PC-9 (cell line): ENCODE measurements at regions not wholly inside any gene's neighbourhood (a gene's known extent, or its start where the extent isn't known, plus 50 kb on each side); places are given as distances from the start of the nearest gene placed in this dataset.

Experiments used
- BruUV-seq: library from RNA; stranded (reverse); fragments of 400-500 nt; replicated peaks from 2 replicates; lab custom pipeline; 2021; lab: Mats Ljungman, UMichigan
- CTCF ChIA-PET: fragments of 300-600 bp; sonication (Branson Sonifier 250); formaldehyde crosslinking; loops from one replicate; lab custom pipeline; 2022; ENCODE audit warnings: antibody characterized with exemption; lab: Charles Lee
- POLR2A ChIA-PET: fragments of 300-600 bp; sonication (Branson Sonifier 250); formaldehyde crosslinking; loops from one replicate; lab custom pipeline; 2022; ENCODE audit warnings: antibody characterized with exemption; ENCODE audit not compliant: unreplicated experiment; lab: Charles Lee
- DNase-seq, 2 experiments: peaks; one replicate each; pipeline versions ENCODE4 v3.0.0 to v3.0.0-alpha.2; 2015 to 2022; ENCODE audit warnings: mixed read lengths in 1 of 2
- H2AFZ ChIP-seq: fragments of 200-600 bp; sonication (generic); 2 replicates; pipeline ENCODE4 v1.8.1; 2017; ENCODE audit warnings: antibody characterized with exemption
- H3F3A ChIP-seq: fragments of 200-600 bp; sonication (generic); 2 replicates; pipeline ENCODE4 v1.8.1; 2017; ENCODE audit warnings: antibody characterized with exemption, mild to moderate bottlenecking, low read depth; ENCODE audit not compliant: insufficient read depth
- H3K27ac ChIP-seq: fragments of 200-600 bp; sonication (generic); 2 replicates; pipeline ENCODE4 v1.6.1; 2016; ENCODE audit warnings: mixed run types
- H3K27me3 ChIP-seq: fragments of 200-600 bp; sonication (generic); 2 replicates; pipeline ENCODE4 v1.6.1; 2016; ENCODE audit warnings: low read depth, mixed run types; ENCODE audit not compliant: insufficient read depth
- H3K36me3 ChIP-seq: fragments of 200-600 bp; sonication (generic); 2 replicates; pipeline ENCODE4 v1.6.1; 2016; ENCODE audit warnings: low read depth, mixed run types
- H3K4me1 ChIP-seq: fragments of 200-600 bp; sonication (generic); replicated peaks from 2 replicates; pipeline ENCODE4 v1.6.1; 2016; ENCODE audit warnings: mixed run types; ENCODE audit not compliant: insufficient read depth
- H3K4me2 ChIP-seq: fragments of 200-600 bp; sonication (generic); 2 replicates; pipeline ENCODE4 v1.6.1; 2017; ENCODE audit warnings: mixed run types
- H3K4me3 ChIP-seq: fragments of 200-600 bp; sonication (generic); 2 replicates; pipeline ENCODE4 v1.6.1; 2016; ENCODE audit warnings: mixed run types
- H3K79me2 ChIP-seq: fragments of 200-600 bp; sonication (generic); 2 replicates; pipeline ENCODE4 v1.6.1; 2017; ENCODE audit warnings: low read depth, mixed run types
- H3K9me2 ChIP-seq: fragments of 200-600 bp; sonication (generic); 2 replicates; pipeline ENCODE4 v1.8.1; 2017; ENCODE audit warnings: mild to moderate bottlenecking; ENCODE audit not compliant: insufficient read depth
- H3K9me3 ChIP-seq: fragments of 200-600 bp; sonication (generic); 2 replicates; pipeline ENCODE4 v1.8.1; 2016; ENCODE audit warnings: low read depth; ENCODE audit not compliant: insufficient read depth
- H4K20me1 ChIP-seq: fragments of 200-600 bp; sonication (generic); 2 replicates; pipeline ENCODE4 v1.8.1; 2017; ENCODE audit not compliant: insufficient read depth
- CTCF ChIP-seq: fragments of 200-600 bp; sonication (generic); conservative IDR thresholded peaks from 2 replicates; pipeline ENCODE4 v1.6.1; 2017; ENCODE audit warnings: mixed run types, antibody characterized with exemption, mild to moderate bottlenecking, moderate library complexity
- EZH2 ChIP-seq: fragments of 200-600 bp; sonication (generic); IDR thresholded peaks from 2 replicates; pipeline ENCODE4 v1.8.0; 2017; ENCODE audit warnings: antibody characterized with exemption, low read depth
- intact Hi-C: fragments of 100-400 bp; cut with micrococcal nuclease; formaldehyde crosslinking; loops from one replicate; pipeline ENCODE4 v1.10.0; 2022; ENCODE audit not compliant: unreplicated experiment

- intact Hi-C loops: no loop called here
- H3K27ac ChIP-seq: no peak overlapping the region
Observed at GRCh38 chr16:86902656-86903001, 324.3 kb downstream of the FOXL1 start.

GRCh38 chr16:86903068-86903467, 324.7 kb downstream of the FOXL1 start:
- no peaks in the 10 kb centered on the region for H3K79me2 ChIP-seq
- no peaks in the 10 kb centered on the region for H3K36me3 ChIP-seq
- no peaks in the 10 kb centered on the region for H3K9me3 ChIP-seq
- H3K9me2 ChIP-seq: no peaks in the 10 kb centered on the region
- H3K27ac ChIP-seq: no peak overlapping the region
- POLR2A ChIA-PET: no interaction called here
- H2AFZ ChIP-seq: no peak overlapping the region
- no peaks in the 10 kb centered on the region for H4K20me1 ChIP-seq
- no peaks in the 10 kb centered on the region for H3F3A ChIP-seq
- H3K4me1 ChIP-seq: no peaks in the 10 kb centered on the region
- CTCF ChIA-PET: no interaction called here
- H3K27me3 ChIP-seq: peaks cover 100% of the 10 kb centered on the region
- intact Hi-C loops: no loop called here
- TF ChIP-seq EZH2 (no peak), CTCF (no peak)
- H3K4me2 ChIP-seq: no peak overlapping the region
- no peak overlapping the region for H3K4me3 ChIP-seq
- DNase-seq: no peak
- no TSS peak for BruUV-seq

More at GRCh38 chr16:86902656-86903001, 324.3 kb downstream of the FOXL1 start:
- H3K36me3 ChIP-seq: no peaks in the 10 kb centered on the region
- no peaks in the 10 kb centered on the region for H3K9me3 ChIP-seq
- H3K27me3 ChIP-seq: peaks cover 100% of the 10 kb centered on the region
- H3K4me3 ChIP-seq: no peak overlapping the region
- H2AFZ ChIP-seq: no peak overlapping the region
- no peak overlapping the region for H3K4me2 ChIP-seq
- H3K79me2 ChIP-seq: no peaks in the 10 kb centered on the region
- ChIA-PET CTCF (no interaction called here), POLR2A (no interaction called here)
- no peaks in the 10 kb centered on the region for H4K20me1 ChIP-seq
- no TSS peak for BruUV-seq
- no peak for TF ChIP-seq EZH2
- no peak for TF ChIP-seq CTCF
- no peak for DNase-seq
- H3F3A ChIP-seq: no peaks in the 10 kb centered on the region
- H3K4me1 ChIP-seq: no peaks in the 10 kb centered on the region
- H3K9me2 ChIP-seq: no peaks in the 10 kb centered on the region

- no peaks in the 10 kb centered on the region for H3K36me3 ChIP-seq
- ChIA-PET POLR2A (no interaction called here), CTCF (no interaction called here)
- H4K20me1 ChIP-seq: no peaks in the 10 kb centered on the region
- intact Hi-C loops: no loop called here
- H2AFZ ChIP-seq: no peak overlapping the region
- H3K9me2 ChIP-seq: no peaks in the 10 kb centered on the region
- H3F3A ChIP-seq: no peaks in the 10 kb centered on the region
- BruUV-seq: no TSS peak
- no peak for DNase-seq
- no peaks in the 10 kb centered on the region for H3K9me3 ChIP-seq
- H3K4me1 ChIP-seq: no peaks in the 10 kb centered on the region
- peaks cover 100% of the 10 kb centered on the region for H3K27me3 ChIP-seq
- no peak overlapping the region for H3K4me3 ChIP-seq
- H3K4me2 ChIP-seq: no peak overlapping the region
- H3K79me2 ChIP-seq: no peaks in the 10 kb centered on the region
- no peak for TF ChIP-seq EZH2
- TF ChIP-seq CTCF: no peak
- no peak overlapping the region for H3K27ac ChIP-seq
Observed at GRCh38 chr16:86905302-86905701, 327.0 kb downstream of the FOXL1 start.
